GM10266 (cell line): ENCODE measurements at regions not wholly inside any gene's neighbourhood (a gene's known extent, or its start where the extent isn't known, plus 50 kb on each side); places are given as distances from the start of the nearest gene placed in this dataset.

Experiments used
- DNase-seq: peaks from one replicate; pipeline ENCODE4 v3.0.0; 2012; ENCODE audit errors: extremely low spot score
- TF ChIP-seq, protein P1 (sequence below): IDR thresholded peaks from 2 replicates; pipeline ENCODE4 v1.5.1; 2012; ENCODE audit warnings: mild to moderate bottlenecking, low read depth; ENCODE audit not compliant: control insufficient read depth, insufficient read depth; ENCODE audit errors: missing control alignments

- DNase-seq: no peak
- TF ChIP-seq, protein P1, sequence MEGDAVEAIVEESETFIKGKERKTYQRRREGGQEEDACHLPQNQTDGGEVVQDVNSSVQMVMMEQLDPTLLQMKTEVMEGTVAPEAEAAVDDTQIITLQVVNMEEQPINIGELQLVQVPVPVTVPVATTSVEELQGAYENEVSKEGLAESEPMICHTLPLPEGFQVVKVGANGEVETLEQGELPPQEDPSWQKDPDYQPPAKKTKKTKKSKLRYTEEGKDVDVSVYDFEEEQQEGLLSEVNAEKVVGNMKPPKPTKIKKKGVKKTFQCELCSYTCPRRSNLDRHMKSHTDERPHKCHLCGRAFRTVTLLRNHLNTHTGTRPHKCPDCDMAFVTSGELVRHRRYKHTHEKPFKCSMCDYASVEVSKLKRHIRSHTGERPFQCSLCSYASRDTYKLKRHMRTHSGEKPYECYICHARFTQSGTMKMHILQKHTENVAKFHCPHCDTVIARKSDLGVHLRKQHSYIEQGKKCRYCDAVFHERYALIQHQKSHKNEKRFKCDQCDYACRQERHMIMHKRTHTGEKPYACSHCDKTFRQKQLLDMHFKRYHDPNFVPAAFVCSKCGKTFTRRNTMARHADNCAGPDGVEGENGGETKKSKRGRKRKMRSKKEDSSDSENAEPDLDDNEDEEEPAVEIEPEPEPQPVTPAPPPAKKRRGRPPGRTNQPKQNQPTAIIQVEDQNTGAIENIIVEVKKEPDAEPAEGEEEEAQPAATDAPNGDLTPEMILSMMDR: no peak
These were observed 57.6 kb upstream of the MAP3K7 start for GRCh38 chr6:90644492-90644891.

- DNase-seq: no peak
- TF ChIP-seq, protein P1: no peak
These were observed 56.5 kb upstream of the MAP3K7 start for GRCh38 chr6:90643381-90643780.

- TF ChIP-seq, protein P1: no peak
- DNase-seq: no peak
These were observed 50.4 kb upstream of the MAP3K7 start for GRCh38 chr6:90637320-90637719.
